GM19025 (cell line): ENCODE measurements at regions not wholly inside any gene's neighbourhood (a gene's known extent, or its start where the extent isn't known, plus 50 kb on each side); places are given as distances from the start of the nearest gene placed in this dataset.
"Not testable (repeated sequence)": the region's sequence is repeated elsewhere in the genome, so short reads cannot be mapped to it uniquely, and the experiment has no call there.

Experiments
- ATAC-seq: cut with Tn5 transposase; IDR thresholded peaks from one replicate; pipeline ENCODE4 v1.9.1; 2021; ENCODE audit warnings: mild to moderate bottlenecking, low read depth, moderate library complexity; ENCODE audit not compliant: unreplicated experiment

DNA sequence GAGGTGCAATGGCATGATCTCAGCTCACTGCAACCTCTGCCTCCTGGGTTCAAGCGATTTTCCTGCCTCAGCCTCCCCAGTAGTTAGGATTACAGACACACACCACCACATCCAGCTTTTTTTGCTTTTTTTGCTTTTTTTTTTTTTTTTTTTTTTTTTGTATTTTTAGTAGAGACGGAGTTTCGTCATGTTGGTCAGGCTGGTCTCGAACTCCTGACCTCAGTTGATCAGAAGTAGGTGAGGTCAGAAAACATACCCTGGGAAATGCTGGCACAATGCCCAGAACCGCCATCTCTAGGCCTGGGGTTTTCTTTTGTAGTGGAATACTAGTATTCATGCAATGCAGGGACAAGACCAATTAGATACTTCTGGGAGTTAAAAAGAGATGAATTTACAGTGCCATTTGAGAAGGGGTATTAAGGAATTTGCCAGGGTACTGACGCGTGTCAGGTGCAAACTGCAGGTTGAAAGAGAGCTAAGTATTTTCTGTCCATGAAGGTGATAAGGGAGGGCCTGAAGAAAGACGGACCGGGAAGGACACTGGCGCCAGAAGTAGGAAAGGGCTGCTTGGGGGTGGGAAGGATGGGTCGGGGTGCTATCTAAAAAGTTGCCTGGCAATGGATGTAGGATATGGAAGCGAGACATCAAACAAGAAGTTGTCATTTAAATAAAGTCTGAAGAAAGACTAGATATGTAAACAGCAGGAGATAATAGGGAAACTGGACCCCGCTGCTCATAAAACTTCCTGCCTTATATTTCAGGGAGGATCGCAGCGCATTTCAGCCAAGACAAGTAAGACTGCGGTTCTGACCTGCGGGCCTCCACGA lies 95.8 kb downstream of the PPIAL4G start:
- not testable (repeated sequence) for ATAC-seq

DNA sequence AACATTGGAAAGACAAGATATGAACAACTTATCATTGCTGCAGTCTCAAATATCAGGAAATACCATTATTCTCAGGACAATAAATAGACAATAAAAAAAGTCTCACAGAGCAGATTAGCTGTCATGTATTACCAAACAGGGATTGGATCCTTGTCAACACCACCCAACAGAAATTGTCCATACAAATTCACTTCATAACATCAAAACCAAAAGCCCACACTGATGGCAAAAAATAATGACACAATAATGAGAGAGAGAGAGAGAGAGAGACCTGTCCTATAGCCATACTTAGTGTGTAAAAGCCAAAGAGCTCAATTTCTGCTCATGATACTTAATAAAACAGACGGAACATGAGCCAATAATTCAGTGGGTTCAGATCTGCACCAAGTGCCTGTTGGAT lies 96.5 kb downstream of the PPIAL4G start:
- no peak for ATAC-seq

DNA sequence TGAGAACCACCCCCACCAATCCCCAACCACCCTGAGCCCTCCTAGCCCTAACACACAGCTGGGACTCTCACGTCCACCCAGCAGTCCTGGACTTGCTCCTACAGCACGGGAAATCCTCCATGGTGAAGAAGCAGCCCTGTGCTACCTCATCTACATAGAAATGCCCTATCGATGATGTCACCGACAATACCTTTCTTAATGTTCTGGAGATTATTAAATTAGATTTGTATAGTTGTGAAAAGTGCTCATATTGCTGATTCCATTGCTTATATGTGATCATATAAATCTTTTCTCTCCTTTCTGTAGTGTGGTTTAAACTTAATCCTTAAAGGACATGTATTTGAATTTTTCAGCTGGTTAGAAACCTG lies 97.1 kb downstream of the PPIAL4G start:
- not testable (repeated sequence) for ATAC-seq

DNA sequence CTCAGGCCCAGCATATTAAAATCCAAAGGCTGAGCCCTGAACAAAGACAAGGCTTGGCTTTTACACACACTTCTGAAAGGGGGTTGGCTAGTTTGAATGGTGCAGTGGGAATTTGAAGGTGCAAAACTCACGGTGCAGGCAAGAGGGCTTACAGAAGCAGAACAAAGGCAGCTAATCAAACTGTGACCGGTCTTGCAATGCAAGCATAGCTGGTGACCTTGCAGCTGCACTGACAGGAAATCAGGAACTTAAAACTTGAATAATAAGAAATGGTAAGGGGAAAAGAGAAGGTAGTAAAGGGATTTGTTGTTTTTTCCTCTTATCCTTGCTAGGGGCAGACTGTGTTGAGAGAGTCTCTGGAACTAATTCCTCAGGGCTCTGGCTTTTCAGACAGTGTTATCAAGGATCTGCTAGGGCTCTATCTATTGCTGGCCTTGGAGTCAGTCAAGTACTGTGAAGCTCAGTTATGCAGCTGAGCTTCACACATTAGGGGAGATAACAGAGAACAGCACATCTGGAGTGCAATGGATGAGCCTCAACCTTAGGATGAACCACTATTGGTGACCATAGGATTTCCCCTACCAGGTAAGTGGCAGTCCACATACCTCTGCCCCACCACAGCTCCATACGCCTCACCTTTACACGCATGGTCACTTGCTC lies 97.6 kb downstream of the PPIAL4G start:
- no peak for ATAC-seq

DNA sequence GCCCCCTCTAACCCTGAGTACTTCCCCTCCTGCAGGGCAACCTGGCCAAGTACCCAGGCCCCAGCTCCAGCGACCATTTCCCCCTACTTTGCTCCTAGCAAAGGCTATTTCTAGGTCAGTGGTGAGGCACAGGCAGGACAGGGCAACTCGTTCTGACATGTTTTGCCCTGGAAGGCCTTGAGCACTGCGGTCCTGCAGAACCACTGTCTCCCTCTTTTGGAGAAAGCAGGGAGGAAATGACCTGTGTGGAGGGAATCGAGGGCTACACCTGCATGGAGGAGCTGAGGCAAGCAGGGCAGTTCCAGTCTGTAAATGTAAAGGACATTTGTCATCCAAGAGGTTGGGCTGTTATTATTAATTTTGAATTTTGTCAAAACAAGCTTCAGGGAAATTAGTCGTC lies 99.1 kb downstream of the PPIAL4G start:
- ATAC-seq = no peak

DNA sequence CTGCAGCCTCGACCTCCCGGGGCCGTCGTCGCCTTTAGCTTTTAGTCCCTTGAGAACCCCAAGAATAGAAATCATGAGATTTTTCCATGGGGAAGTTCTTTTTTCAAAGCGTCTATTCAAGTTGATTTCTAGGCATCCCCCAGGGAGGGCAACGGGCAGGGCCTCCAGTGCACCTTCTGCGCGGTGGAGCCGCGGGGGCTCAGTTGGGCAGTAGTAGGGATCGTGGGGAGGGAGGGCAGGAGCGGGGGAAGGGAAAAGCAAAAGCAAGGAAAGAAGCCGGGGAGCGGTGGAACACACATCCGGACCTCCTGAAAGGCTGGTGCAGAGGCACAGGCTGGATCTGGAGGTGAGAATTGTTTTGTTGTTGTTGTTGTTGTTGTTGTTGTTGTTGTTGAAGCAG lies 103.4 kb downstream of the PPIAL4G start:
- ATAC-seq = no peak

DNA sequence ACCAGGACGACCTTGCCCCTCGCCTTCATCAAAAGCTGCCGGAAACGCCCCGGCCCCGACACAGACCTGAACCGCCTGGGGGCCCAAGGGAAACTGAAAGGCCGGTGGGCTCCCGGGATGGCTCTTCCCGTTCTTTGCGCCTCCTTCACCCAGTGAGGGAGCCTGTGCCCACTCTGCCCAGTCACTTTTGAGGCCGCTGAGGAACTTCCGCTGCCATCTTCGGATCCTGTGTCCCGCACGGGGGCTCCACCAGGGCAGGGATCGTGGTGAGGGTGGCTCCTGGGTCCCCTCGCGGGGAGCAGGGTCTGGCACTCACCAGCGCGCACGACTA lies 104.0 kb downstream of the PPIAL4G start:
- ATAC-seq = no peak

DNA sequence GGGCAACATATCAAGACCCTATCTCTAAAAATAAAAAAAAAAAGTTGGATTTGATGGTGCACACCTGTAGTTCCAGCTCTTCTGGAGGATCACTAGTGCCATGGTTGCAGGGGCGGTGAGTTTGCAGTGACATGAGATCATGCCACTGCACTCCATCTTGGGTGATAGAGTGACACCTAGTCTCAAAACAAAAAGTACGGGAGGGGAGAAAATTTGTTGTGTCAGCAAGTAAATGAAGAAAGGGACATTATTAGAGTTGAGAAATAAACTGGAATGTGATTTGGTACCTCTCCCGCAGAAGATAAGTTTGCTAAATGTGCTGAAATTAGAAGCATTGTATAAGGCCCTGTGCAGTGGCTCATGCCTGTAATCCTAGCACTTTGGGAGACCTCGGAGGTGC lies 105.1 kb downstream of the PPIAL4G start:
- not testable (repeated sequence) for ATAC-seq

DNA sequence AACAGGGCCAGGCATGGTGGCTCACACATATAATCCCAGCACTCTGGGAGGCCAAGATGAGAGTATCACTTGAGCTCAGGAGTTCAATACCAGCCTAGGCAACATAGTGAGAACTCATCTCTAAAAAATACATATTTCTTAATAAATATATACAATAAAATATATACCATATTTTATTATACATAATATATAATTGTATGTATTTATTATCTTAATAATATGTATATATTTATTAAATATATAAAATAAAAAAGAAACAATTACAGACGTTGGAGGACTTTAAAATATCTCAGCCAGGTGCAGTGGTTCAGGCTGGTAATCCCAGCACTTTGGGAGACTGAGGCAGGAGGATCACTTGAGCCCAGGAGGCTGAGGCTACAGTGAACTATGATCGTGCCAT lies 106.1 kb downstream of the PPIAL4G start:
- not testable (repeated sequence) for ATAC-seq

DNA sequence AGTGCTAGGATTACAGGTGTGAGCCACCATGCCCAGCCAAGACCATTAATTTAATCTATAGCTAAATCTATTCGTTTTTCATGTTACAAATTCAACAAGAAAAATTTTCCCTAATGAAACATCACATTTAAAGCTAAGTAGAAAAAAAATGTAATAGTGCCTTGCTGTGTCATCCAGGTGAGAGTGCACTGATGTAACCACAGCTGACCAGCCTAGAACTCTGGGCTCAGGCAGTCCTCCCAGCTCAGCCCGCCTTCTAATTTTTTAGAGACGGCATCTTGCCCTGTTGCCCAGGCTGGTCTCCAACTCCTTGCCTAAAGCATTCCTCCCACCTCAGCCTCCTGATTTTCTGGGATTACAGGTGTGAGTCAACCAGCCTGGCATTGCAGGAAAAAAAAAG lies 109.0 kb downstream of the PPIAL4G start:
- ATAC-seq = no peak

DNA sequence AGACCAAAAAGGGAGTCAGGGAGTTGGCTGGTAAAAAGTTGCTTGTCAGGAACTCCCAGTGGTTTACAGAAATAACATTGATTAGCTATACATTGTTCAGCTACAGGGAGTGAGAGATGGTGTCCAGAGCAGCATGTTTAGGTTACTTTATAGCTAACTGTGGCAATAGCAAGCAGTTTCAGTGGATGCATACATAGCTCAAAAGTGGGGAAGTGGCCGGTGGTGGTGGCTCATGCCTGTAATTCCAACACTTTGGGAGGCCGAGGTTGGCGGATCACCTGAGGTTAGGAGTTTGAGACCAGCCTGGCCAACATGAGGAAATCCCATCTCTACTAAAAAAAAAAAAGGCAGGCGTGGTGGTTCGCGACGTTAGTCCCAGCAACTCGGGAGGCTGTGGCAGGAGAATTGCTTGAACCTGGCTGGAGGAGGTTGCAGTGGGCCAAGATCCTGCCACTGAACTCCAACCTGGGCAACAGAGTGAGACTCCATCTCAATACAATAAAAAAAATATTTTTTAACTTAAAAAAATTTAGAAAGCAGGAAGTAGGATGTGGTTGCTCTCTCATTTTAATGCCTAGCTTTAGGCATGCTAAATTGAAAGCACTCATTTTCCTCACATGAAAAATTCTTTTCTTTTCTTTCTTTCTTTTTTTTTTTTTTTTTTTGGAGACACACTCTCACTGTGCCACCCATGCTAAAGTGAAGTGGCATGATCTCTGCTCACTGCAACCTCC lies 109.7 kb downstream of the PPIAL4G start:
- no peak for ATAC-seq

DNA sequence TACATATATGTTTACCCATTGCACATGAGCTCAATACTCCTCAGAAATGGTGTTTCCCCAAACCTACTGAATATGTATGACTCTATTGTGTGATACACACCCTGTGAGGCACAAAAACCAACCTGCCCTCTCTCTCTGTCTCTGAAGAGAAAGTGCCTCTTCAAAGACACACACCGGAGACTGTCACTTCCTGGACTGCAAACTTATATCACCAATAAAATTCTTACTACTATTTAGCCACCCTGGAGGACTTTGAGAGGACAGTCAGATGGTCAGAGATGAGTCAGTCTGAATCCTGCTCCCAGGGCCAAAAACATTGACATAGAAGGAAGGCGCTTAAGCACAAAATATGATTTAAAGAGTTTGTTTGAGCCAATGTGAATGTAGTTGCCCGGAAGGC lies 110.4 kb downstream of the PPIAL4G start:
- ATAC-seq = no peak

DNA sequence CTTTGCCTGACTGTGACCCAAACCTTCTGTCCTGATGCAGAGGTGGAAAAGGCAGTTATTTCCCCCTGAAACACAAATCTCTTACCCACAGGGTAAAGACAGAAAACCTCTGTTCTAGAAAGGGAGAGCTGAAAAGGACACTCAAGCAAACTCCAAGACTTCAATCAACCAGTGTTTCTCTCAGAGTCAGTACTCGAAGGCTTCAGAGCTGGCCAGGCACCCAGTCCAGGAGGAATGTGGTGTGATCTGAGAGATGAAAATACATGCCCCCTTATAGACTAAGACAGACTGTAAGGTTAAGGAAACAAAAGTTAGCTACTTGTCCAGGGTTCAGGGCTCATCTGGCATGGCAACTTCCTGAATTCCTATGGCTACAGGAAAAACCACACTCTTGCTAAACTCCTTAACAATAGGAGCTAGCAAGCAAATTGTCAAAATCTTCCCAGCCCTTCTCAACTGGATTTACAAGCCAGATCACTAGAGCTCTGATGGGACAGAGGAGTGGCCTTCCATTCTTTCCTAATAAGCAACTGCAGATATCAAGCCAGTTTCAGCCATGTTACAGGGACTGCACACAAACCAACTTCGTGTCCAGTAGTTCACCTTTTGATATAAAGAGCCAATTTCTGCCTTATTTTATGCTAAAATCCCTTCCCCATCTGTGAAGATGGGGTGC lies 110.9 kb downstream of the PPIAL4G start:
- ATAC-seq = not testable (repeated sequence)

DNA sequence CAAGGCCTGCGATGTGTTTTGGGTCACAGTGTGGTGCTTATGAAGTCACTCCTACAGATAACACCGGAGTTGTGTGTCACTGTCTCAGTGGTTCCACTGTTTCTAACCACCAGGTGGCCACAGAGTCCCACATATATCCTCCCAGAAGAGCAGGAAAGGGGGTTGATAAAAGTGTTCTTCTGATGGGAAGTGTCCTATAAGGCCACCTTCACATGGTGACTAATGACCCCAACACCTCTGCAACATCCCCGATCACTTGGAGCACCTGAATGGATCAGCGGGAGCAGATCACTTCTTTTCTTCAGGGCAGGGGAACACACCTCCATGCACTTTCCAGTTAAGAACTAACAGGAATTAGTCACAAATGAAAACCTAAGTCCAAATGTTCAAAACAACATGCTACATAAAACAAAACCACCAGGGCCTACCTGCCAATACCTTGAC lies 111.5 kb downstream of the PPIAL4G start:
- ATAC-seq = not testable (repeated sequence)

DNA sequence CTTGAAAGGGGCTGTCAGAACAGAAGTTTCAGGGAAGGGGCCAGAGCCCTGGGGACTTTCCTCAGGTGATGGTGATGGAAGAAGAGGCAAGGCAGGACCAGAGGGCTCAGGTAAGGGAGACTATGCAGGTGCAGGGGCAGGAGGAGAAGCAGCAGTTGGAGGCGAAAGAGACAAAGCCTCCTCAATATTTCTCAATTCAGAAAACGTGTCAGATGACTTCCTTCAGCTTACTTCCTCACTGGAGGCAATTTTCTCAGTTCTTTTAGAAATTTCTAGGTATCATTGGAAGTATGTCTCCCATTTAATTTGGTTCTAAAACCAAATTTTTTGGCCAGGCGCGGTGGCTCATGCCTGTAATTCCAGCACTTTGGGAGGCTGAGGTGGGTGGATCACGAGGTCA lies 112.4 kb downstream of the PPIAL4G start:
- ATAC-seq = not testable (repeated sequence)

DNA sequence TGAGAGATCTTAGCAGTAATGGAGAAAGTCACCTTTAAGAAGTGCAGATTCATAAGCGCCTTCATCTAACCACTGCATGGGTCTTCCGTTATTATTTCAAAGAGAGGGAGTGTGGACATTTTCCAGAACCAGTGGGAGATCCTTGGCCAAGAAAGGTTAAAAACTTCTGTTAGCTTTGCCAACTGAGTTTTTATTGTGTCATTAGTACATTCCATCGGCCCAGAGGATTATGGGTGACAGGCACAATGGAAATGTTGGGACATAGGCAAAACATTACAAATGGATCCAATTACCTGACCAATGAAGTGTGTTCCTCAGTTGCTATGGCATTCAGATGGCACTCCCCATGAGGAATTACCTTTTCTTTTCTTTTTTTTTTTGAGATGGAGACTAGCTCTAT lies 115.5 kb downstream of the PPIAL4G start:
- ATAC-seq = no peak

DNA sequence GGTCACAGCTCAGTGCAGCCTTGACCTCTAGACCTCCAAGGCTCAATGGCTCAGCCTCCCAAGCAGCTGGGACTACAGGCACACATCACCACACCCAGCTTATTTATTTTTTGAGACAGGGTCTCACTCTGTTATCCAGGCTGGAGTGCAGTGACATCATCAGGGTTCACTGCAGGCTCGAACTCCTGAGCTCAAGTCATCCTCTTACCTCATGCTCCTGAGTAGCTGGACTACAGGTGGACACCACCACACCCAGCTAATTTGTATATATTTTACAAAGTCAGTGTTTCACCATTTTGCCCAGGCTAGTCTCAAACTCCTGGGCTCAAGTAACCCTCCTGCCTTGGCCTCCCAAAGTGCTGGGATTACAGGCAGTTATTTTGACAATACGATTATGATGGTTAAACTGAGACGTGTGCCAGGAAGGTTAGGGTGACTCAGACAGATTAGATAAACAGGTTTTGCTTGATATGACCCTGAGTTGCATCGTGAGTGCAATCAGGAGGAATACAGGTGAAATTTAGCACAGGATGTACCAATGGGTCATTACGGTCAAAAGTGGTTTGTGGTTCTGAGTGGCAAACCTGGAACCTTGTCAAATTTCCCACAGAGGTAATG lies 116.9 kb downstream of the PPIAL4G start:
- not testable (repeated sequence) for ATAC-seq

DNA sequence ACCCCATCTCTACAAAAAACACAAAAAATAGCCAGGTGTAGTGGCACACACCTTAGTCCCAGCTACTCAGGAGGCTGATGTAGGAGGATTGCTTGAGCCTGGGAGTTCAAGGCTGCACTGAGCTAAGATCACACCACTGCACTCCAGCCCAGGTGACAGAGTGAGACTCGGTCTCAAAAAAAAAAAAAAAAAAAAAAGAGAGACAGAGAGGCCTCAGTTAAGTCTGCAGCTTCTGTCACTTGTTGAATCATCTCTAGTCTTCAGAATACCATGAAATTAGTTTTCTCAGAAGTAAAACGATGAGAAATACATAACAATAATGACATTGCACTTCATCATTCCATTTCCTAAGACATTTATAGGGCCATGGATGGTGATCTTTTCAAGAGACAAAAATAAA lies 118.0 kb downstream of the PPIAL4G start:
- not testable (repeated sequence) for ATAC-seq

DNA sequence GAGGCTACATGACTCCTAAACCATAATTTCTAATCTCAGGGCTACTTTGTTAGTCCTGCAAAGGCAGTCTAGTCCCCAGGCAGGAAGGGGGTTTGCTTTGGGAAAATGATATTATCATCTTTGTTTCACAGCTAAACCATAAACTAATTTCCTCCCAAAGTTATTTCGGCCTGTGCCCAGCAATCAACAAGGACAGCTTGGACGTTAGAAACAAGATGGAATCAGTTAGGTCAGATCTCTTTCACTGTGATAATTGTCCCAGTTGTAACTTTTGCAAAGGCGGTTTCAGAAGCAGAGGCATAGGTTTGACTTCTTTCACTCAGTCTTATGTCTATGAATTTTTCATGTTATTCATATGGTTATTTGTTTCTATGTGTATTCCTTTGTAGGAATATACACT lies 119.1 kb downstream of the PPIAL4G start:
- ATAC-seq = not testable (repeated sequence)

DNA sequence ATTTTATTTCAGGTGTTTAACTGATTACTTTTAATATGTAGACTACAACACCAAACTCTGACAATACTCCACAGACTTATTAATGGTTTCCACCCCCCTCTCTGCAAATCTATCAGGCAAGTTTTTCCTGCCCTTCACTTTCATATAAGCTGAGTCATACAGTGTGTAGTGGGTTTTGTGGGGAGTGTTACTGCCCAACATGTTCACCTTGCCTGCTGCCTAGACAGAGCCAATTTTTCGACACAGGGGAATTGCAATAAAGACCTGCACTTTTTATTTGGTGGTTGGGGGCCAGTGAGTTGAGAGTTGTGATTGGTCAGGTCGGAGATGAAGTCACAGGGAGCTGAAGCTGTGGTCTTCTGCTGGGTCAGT lies 119.7 kb downstream of the PPIAL4G start:
- no peak for ATAC-seq
